HG02870 (cell line): ENCODE measurements at regions not wholly inside any gene's neighbourhood (a gene's known extent, or its start where the extent isn't known, plus 50 kb on each side); places are given as distances from the start of the nearest gene placed in this dataset.
"Not testable (repeated sequence)": the region's sequence is repeated elsewhere in the genome, so short reads cannot be mapped to it uniquely, and the experiment has no call there.

Experiments
- ATAC-seq: cut with Tn5 transposase; IDR thresholded peaks from one replicate; pipeline ENCODE4 v1.9.1; 2021; ENCODE audit warnings: mild to moderate bottlenecking, moderate library complexity; ENCODE audit not compliant: unreplicated experiment

- no peak for ATAC-seq
These were observed 235.8 kb downstream of the EPHA7 start for GRCh38 chr6:93183531-93183972.

GRCh38 chr6:93182938-93183479 is 236.3 kb downstream of the EPHA7 start:
- no peak for ATAC-seq

- ATAC-seq, result no peak
These were observed 241.4 kb downstream of the EPHA7 start for GRCh38 chr6:93177918-93178317.

- ATAC-seq, result no peak
These were observed 241.9 kb downstream of the EPHA7 start for GRCh38 chr6:93177438-93177837.

GRCh38 chr6:93176070-93176469 is 243.3 kb downstream of the EPHA7 start:
- ATAC-seq, result peak; percentile 89

- ATAC-seq, result not testable (repeated sequence)
These were observed 245.8 kb downstream of the EPHA7 start for GRCh38 chr6:93173573-93173972.

GRCh38 chr6:93165850-93166430 is 253.4 kb downstream of the EPHA7 start:
- ATAC-seq, result no peak

- no peak for ATAC-seq
These were observed 254.6 kb downstream of the EPHA7 start for GRCh38 chr6:93164781-93165180.

GRCh38 chr6:93163146-93163545 is 256.2 kb downstream of the EPHA7 start:
- no peak for ATAC-seq

GRCh38 chr6:93139408-93140081 is 279.8 kb downstream of the EPHA7 start:
- no peak for ATAC-seq

- ATAC-seq, result no peak
These were observed 283.2 kb downstream of the EPHA7 start for GRCh38 chr6:93136111-93136510.

- ATAC-seq, result no peak
These were observed 295.2 kb downstream of the EPHA7 start for GRCh38 chr6:93124006-93124632.

GRCh38 chr6:93123585-93123984 is 295.8 kb downstream of the EPHA7 start:
- ATAC-seq, result no peak

- no peak for ATAC-seq
These were observed 299.1 kb downstream of the EPHA7 start for GRCh38 chr6:93120154-93120742.

GRCh38 chr6:93105907-93106306 is 313.5 kb downstream of the EPHA7 start:
- no peak for ATAC-seq

- no peak for ATAC-seq
These were observed 314.3 kb downstream of the EPHA7 start for GRCh38 chr6:93105017-93105416.

- no peak for ATAC-seq
These were observed 315.1 kb downstream of the EPHA7 start for GRCh38 chr6:93104195-93104817.

GRCh38 chr6:93088621-93089501 is 330.5 kb downstream of the EPHA7 start:
- ATAC-seq, result no peak

- no peak for ATAC-seq
These were observed 331.8 kb downstream of the EPHA7 start for GRCh38 chr6:93087606-93088005.

- no peak for ATAC-seq
These were observed 333.0 kb downstream of the EPHA7 start for GRCh38 chr6:93086351-93086750.
